ENCODE measurements at regions not wholly inside any gene's neighbourhood (a gene's known extent, or its start where the extent isn't known, plus 50 kb on each side); places are given as distances from the start of the nearest gene placed in this dataset.
"Not testable (repeated sequence)": the region's sequence is repeated elsewhere in the genome, so short reads cannot be mapped to it uniquely, and the experiment has no call there.

- DNase-seq: no peak
Observed at GRCh38 chr9:107571148-107571547, 81.6 kb upstream of the KLF4 start.

GRCh38 chr9:107569174-107569573 is 79.6 kb upstream of the KLF4 start:
- no peak for DNase-seq

GRCh38 chr9:107568406-107568805 is 78.8 kb upstream of the KLF4 start:
- not testable (repeated sequence) for DNase-seq

GRCh38 chr9:107567462-107567861 is 77.9 kb upstream of the KLF4 start:
- DNase-seq: no peak

GRCh38 chr9:107566611-107567061 is 77.1 kb upstream of the KLF4 start:
- DNase-seq: no peak

GRCh38 chr9:107562798-107563197 is 73.2 kb upstream of the KLF4 start:
- DNase-seq: no peak

GRCh38 chr9:107559494-107560086 is 70.0 kb upstream of the KLF4 start:
- DNase-seq: no peak

GRCh38 chr9:107557236-107557990 is 67.8 kb upstream of the KLF4 start:
- no peak for DNase-seq

GRCh38 chr9:107554636-107555035 is 65.1 kb upstream of the KLF4 start:
- DNase-seq: no peak

GRCh38 chr9:107548298-107549142 is 59.0 kb upstream of the KLF4 start:
- DNase-seq: no peak

- DNase-seq: no peak
Observed at GRCh38 chr9:107547772-107548297, 58.3 kb upstream of the KLF4 start.

GRCh38 chr9:107547303-107547702 is 57.7 kb upstream of the KLF4 start:
- no peak for DNase-seq

GRCh38 chr9:107546859-107547258 is 57.3 kb upstream of the KLF4 start:
- no peak for DNase-seq

GRCh38 chr9:107545036-107545435 is 55.5 kb upstream of the KLF4 start:
- DNase-seq: no peak

- DNase-seq: no peak
Observed at GRCh38 chr9:107542411-107543157, 53.0 kb upstream of the KLF4 start.

- no peak for DNase-seq
Observed at GRCh38 chr9:107541523-107541922, 52.0 kb upstream of the KLF4 start.

- DNase-seq: no peak
Observed at GRCh38 chr9:107540164-107540561, 50.6 kb upstream of the KLF4 start.

GRCh38 chr9:107539427-107540163 is 50.0 kb upstream of the KLF4 start:
- DNase-seq: no peak

Data from retina (tissue), 1 donor.